Ishikawa (cell line): ENCODE measurements at regions not wholly inside any gene's neighbourhood (a gene's known extent, or its start where the extent isn't known, plus 50 kb on each side); places are given as distances from the start of the nearest gene placed in this dataset.

Source experiments
- CEBPB ChIP-seq: IDR thresholded peaks from 2 replicates; pipeline ENCODE4 v1.6.1; 2012
- TAF1 ChIP-seq: IDR thresholded peaks from 2 replicates; pipeline ENCODE4 v1.6.1; 2012; ENCODE audit warnings: low read depth, mild to moderate bottlenecking

- no peak for TF ChIP-seq TAF1
- TF ChIP-seq CEBPB = no peak
Measured at GRCh38 chr3:83877910-83878309, 1080.9 kb upstream of the CADM2 start.
